ENCODE measurements at regions not wholly inside any gene's neighbourhood (a gene's known extent, or its start where the extent isn't known, plus 50 kb on each side); places are given as distances from the start of the nearest gene placed in this dataset.

DNA sequence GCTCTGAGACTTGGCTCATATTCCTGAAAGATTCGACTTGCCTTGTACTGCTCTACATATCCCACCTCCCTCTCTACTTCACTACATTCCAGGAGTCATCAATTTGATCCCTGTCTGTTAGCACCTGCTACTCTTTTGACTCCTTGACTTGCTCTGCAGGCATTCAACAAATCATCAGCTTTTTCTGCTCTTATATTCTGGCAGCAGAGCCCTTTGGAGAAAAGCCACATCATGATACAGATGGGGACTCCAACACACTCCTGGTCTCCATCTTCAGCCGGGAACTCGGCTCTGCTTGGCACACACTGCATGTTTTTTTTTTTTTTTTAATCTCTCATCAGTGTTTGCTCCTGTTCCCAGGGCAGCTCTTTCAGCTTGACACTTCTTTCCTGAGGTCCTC is 293.2 kb upstream of the LCORL start:
- Histone ChIP-seq H3K9me3 (peaks cover 0 to 5% (median 0%) of the 10 kb centered on the region in 8 donors), H3K36me3 (no peaks in the 10 kb centered on the region), H3K4me1 (peaks cover 0 to 12% (median 0%) of the 10 kb centered on the region in 6 donors), H3K27me3 (replicated peaks in 1 of 7) (peaks cover 0 to 11% (median 0%) of the 10 kb centered on the region in 7 donors), H3K27ac (no peak overlapping the region), H3K4me3 (no peak overlapping the region)
- WGBS, 5 donors, result 70 to 97% (median 80%) methylated on average over 3 of the region's 3 CpGs
- TF ChIP-seq POLR2AphosphoS5 (IDR thresholded peaks at IDR 0.05), result no peak
- no peak for TF ChIP-seq CTCF (IDR thresholded peaks at IDR 0.05 in 8 of 11, conservative IDR thresholded peaks at IDR 0.05 in 3 of 11)
- no peak for TF ChIP-seq POLR2A (IDR thresholded peaks at IDR 0.05)
- intact Hi-C loops (cut with DNase I; ENCODE audit: low total_unique reads), result no loop called here
- DNase-seq, result no peak

DNA sequence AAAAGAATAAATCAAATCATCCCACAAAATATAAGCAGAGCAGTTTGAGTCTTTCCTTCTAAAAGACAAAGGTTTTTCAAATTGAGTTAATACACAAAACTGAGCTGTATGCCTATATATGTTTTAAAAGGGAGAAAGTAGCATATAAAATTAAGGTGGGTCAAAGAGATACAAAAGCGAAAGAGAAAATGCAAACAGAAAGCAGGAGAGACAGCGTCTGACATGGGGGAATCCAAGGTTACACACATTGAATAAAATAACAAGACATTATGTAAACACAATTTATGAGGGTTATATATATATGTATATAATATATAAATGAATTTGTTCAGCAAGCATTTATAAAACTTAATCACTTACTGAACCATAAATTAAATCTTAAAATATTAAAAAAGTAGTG is 276.1 kb upstream of the LCORL start:
- Histone ChIP-seq H3K4me1 (peaks cover 0 to 6% (median 0%) of the 10 kb centered on the region in 6 donors), H3K4me3 (no peak overlapping the region), H3K9me3 (no peaks in the 10 kb centered on the region), H3K27me3 (replicated peaks in 1 of 7) (no peaks in the 10 kb centered on the region), H3K36me3 (no peaks in the 10 kb centered on the region), H3K27ac (no peak overlapping the region)
- WGBS, 5 donors, result 57 to 84% (median 75%) methylated on average over 2 of the region's 2 CpGs
- no peak for DNase-seq
- TF ChIP-seq POLR2AphosphoS5 (IDR thresholded peaks at IDR 0.05), result no peak
- TF ChIP-seq CTCF (IDR thresholded peaks at IDR 0.05 in 8 of 11, conservative IDR thresholded peaks at IDR 0.05 in 3 of 11), result no peak
- TF ChIP-seq POLR2A (IDR thresholded peaks at IDR 0.05), result no peak
- intact Hi-C loops (cut with DNase I; ENCODE audit: low total_unique reads), result no loop called here

DNA sequence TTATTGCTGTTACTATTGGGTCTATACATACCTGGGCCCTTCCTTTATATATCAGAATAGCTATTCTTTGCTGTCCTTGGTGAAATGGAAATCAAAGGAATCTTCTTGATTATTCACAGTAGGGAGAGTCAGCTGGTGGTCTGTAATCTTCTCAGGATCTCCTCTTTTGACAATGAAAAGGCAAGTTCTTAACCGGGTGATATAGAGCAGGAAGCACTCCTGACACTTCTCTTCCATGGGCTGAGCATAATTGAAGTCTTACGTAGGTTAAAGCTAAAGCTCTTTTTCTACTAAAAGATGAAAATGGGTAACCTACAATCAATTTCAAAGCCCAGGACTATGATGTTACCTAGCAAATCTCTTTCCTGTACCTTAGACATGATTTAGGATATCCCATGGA is 274.9 kb upstream of the LCORL start:
- no peak overlapping the region for H3K27ac ChIP-seq
- DNase-seq, result no peak
- no peaks in the 10 kb centered on the region for H3K9me3 ChIP-seq
- no peak for TF ChIP-seq CTCF (IDR thresholded peaks at IDR 0.05 in 8 of 11, conservative IDR thresholded peaks at IDR 0.05 in 3 of 11)
- TF ChIP-seq POLR2AphosphoS5 (IDR thresholded peaks at IDR 0.05), result no peak
- TF ChIP-seq POLR2A (IDR thresholded peaks at IDR 0.05), result no peak
- H3K4me1 ChIP-seq, result peaks cover 0 to 6% (median 0%) of the 10 kb centered on the region in 6 donors
- no peaks in the 10 kb centered on the region for H3K27me3 ChIP-seq (replicated peaks in 1 of 7)
- 26 to 43% (median 29%) methylated on average over 2 of the region's 2 CpGs for WGBS, 5 donors
- H3K4me3 ChIP-seq, result no peak overlapping the region
- H3K36me3 ChIP-seq, result no peaks in the 10 kb centered on the region
- intact Hi-C loops (cut with DNase I; ENCODE audit: low total_unique reads), result no loop called here

GRCh38 chr4:18294846-18295245 is 273.3 kb upstream of the LCORL start:
- 48 to 76% (median 64%) methylated on average over 2 of the region's 2 CpGs for WGBS, 5 donors
- Histone ChIP-seq H3K9me3 (no peaks in the 10 kb centered on the region), H3K27ac (no peak overlapping the region), H3K4me1 (peaks cover 0 to 6% (median 0%) of the 10 kb centered on the region in 6 donors), H3K4me3 (no peak overlapping the region), H3K27me3 (replicated peaks in 1 of 7) (no peaks in the 10 kb centered on the region), H3K36me3 (no peaks in the 10 kb centered on the region)
- TF ChIP-seq POLR2A (IDR thresholded peaks at IDR 0.05) (no peak), CTCF (IDR thresholded peaks at IDR 0.05 in 8 of 11, conservative IDR thresholded peaks at IDR 0.05 in 3 of 11) (no peak), POLR2AphosphoS5 (IDR thresholded peaks at IDR 0.05) (no peak)
- no peak for DNase-seq
- intact Hi-C loops (cut with DNase I; ENCODE audit: low total_unique reads), result no loop called here
